ENCODE measurements at regions not wholly inside any gene's neighbourhood (a gene's known extent, or its start where the extent isn't known, plus 50 kb on each side); places are given as distances from the start of the nearest gene placed in this dataset.

DNA sequence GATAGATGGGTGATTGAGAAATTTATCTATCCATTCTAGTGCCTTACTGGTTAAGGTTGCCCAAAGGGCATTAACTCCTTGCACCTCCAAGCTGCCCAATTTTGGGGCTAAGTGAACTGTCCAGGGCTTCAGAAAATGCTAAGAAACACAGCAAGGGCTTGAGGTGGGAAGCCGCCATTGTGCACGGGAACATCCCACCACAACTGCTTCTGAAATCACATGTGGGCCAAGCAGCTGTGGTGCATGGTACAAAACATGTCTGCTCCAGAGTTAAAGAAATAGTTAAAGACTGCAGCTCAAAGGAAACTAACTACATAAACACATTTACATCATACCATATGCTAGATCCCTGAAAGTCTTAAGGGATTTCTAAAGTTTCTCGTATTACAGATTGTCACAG, 144.3 kb upstream of the NDST3 start:
- no CpG with 5 or more reads among the region's 3 CpGs for WGBS (ENCODE audit: insufficient coverage)
- POLR2A ChIA-PET = no interaction called here
- Mint-ChIP-seq H3K4me1 (no peaks in the 10 kb centered on the region), H3K9me3 (peaks cover 0 to 11% (median 0%) of the 10 kb centered on the region in 3 donors), H3K4me3 (no peak overlapping the region), H3K27ac (no peak overlapping the region), H3K27me3 (no peaks in the 10 kb centered on the region), H3K36me3 (no peaks in the 10 kb centered on the region)
- no peak overlapping the region for H3K4me3 ChIP-seq (ENCODE audit: control insufficient read depth in 1 of 2, extremely low read depth in 1 of 2, low read length in 1 of 2)
- CTCF ChIA-PET = no interaction called here
- no peaks in the 10 kb centered on the region for H3K36me3 ChIP-seq (ENCODE audit: control insufficient read depth in 2 of 2, extremely low read depth in 1 of 2, insufficient read depth in 1 of 2, low read length in 1 of 2)
- no peaks in the 10 kb centered on the region for H3K27me3 ChIP-seq (replicated peaks in 1 of 2; ENCODE audit: control insufficient read depth in 2 of 2, extremely low read depth in 1 of 2, insufficient read depth in 2 of 2, low read length in 1 of 2)
- no peak overlapping the region for H3K27ac ChIP-seq (ENCODE audit: low read length)
- H3K4me1 ChIP-seq (ENCODE audit: control insufficient read depth in 1 of 2, extremely low read depth in 1 of 2, insufficient read depth in 2 of 2, low read length in 2 of 2) = no peaks in the 10 kb centered on the region
- ATAC-seq (replicated peaks in 1 of 4) = no peak
- DNase-seq = no peak
- H3K9me3 ChIP-seq = no peaks in the 10 kb centered on the region

DNA sequence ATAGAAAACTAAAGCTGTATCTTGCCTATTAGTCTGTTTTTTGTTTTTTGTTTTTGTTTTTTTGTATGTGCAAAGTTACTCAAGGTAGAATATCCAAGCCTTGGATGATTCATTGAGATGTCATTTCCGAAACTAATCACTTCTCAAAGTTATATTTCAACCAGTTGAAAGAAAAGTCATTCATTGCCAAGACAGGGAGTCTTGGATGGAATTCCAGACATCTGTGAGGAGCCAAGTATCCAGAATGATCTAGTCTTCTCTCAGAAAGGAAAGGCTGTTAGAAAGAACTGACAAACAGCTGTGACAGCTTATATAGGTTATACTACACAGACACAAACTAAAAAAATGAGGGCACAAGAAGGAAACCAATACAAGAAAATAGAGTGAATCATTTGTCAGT, 141.1 kb upstream of the NDST3 start:
- no peak for DNase-seq
- H3K4me1 Mint-ChIP-seq = no peaks in the 10 kb centered on the region
- WGBS (ENCODE audit: insufficient coverage) = no CpG with 5 or more reads among the region's 1 CpG
- Histone ChIP-seq H3K27ac (ENCODE audit: low read length) (no peak overlapping the region), H3K36me3 (ENCODE audit: control insufficient read depth in 2 of 2, extremely low read depth in 1 of 2, insufficient read depth in 1 of 2, low read length in 1 of 2) (no peaks in the 10 kb centered on the region), H3K9me3 (no peaks in the 10 kb centered on the region), H3K4me1 (ENCODE audit: control insufficient read depth in 1 of 2, extremely low read depth in 1 of 2, insufficient read depth in 2 of 2, low read length in 2 of 2) (no peaks in the 10 kb centered on the region), H3K4me3 (ENCODE audit: control insufficient read depth in 1 of 2, extremely low read depth in 1 of 2, low read length in 1 of 2) (no peak overlapping the region), H3K27me3 (replicated peaks in 1 of 2; ENCODE audit: control insufficient read depth in 2 of 2, extremely low read depth in 1 of 2, insufficient read depth in 2 of 2, low read length in 1 of 2) (no peaks in the 10 kb centered on the region)
- H3K36me3 Mint-ChIP-seq = no peaks in the 10 kb centered on the region
- ATAC-seq (replicated peaks in 1 of 4) = no peak
- no peak overlapping the region for H3K4me3 Mint-ChIP-seq
- no peak overlapping the region for H3K27ac Mint-ChIP-seq
- ChIA-PET POLR2A (no interaction called here), CTCF (no interaction called here)
- peaks cover 0 to 11% (median 5%) of the 10 kb centered on the region in 3 donors for H3K9me3 Mint-ChIP-seq
- no peaks in the 10 kb centered on the region for H3K27me3 Mint-ChIP-seq

DNA sequence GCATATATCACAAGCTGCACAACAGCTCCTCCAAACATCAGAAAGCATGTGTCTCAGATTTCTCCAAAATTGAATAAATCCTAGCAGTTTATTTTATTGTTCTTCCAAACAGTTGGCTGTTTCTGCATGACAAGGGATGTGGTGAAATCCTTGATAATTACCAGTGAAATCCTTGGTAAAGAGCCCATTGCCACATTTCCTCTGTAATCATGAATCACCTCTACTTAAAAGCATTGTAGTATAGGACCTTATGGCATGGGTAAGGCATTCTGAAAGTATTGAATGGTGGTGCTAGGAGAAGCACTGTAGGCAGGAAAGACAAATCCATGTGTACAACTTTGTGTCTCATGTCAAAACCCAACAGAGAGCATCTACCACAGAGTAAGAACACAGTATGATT, 135.8 kb upstream of the NDST3 start:
- Mint-ChIP-seq H3K4me3 (no peak overlapping the region), H3K9me3 (peaks cover 0 to 5% (median 5%) of the 10 kb centered on the region in 3 donors), H3K36me3 (no peaks in the 10 kb centered on the region), H3K27me3 (no peaks in the 10 kb centered on the region), H3K4me1 (no peaks in the 10 kb centered on the region), H3K27ac (no peak overlapping the region)
- no peaks in the 10 kb centered on the region for H3K9me3 ChIP-seq
- POLR2A ChIA-PET = no interaction called here
- no peaks in the 10 kb centered on the region for H3K4me1 ChIP-seq (ENCODE audit: control insufficient read depth in 1 of 2, extremely low read depth in 1 of 2, insufficient read depth in 2 of 2, low read length in 2 of 2)
- no peaks in the 10 kb centered on the region for H3K27me3 ChIP-seq (replicated peaks in 1 of 2; ENCODE audit: control insufficient read depth in 2 of 2, extremely low read depth in 1 of 2, insufficient read depth in 2 of 2, low read length in 1 of 2)
- DNase-seq (no peak), ATAC-seq (replicated peaks in 1 of 4) (no peak)
- no peak overlapping the region for H3K27ac ChIP-seq (ENCODE audit: low read length)
- no peaks in the 10 kb centered on the region for H3K36me3 ChIP-seq (ENCODE audit: control insufficient read depth in 2 of 2, extremely low read depth in 1 of 2, insufficient read depth in 1 of 2, low read length in 1 of 2)
- CTCF ChIA-PET = no interaction called here
- H3K4me3 ChIP-seq (ENCODE audit: control insufficient read depth in 1 of 2, extremely low read depth in 1 of 2, low read length in 1 of 2) = no peak overlapping the region

DNA sequence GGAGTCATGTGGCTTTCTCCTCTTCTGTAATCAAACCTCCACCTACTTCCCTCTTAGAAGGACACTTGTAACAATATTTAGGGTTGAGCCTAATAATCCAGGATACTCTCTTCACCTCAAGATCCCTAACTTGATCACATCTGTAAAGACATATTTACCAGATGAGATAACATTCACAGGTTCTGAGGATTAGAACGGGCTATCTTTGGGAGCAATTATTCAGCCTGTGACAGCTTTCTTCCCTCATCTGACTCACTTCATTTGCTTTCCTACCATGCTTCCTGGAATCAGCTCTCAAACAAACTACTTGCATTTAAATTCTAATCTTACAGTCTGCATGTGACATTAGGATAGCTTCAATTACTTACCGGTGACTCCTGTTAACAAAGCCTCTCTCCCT, 133.5 kb upstream of the NDST3 start:
- DNase-seq (no peak), ATAC-seq (replicated peaks in 1 of 4) (no peak)
- ChIA-PET CTCF (no interaction called here), POLR2A (no interaction called here)
- Histone ChIP-seq H3K27ac (ENCODE audit: low read length) (no peak overlapping the region), H3K36me3 (ENCODE audit: control insufficient read depth in 2 of 2, extremely low read depth in 1 of 2, insufficient read depth in 1 of 2, low read length in 1 of 2) (no peaks in the 10 kb centered on the region), H3K9me3 (no peaks in the 10 kb centered on the region), H3K4me3 (ENCODE audit: control insufficient read depth in 1 of 2, extremely low read depth in 1 of 2, low read length in 1 of 2) (no peak overlapping the region), H3K4me1 (ENCODE audit: control insufficient read depth in 1 of 2, extremely low read depth in 1 of 2, insufficient read depth in 2 of 2, low read length in 2 of 2) (no peaks in the 10 kb centered on the region), H3K27me3 (replicated peaks in 1 of 2; ENCODE audit: control insufficient read depth in 2 of 2, extremely low read depth in 1 of 2, insufficient read depth in 2 of 2, low read length in 1 of 2) (no peaks in the 10 kb centered on the region)
- no peak overlapping the region for H3K4me3 Mint-ChIP-seq
- H3K36me3 Mint-ChIP-seq = no peaks in the 10 kb centered on the region
- no peak overlapping the region for H3K27ac Mint-ChIP-seq
- 62% methylated on average over 1 of the region's 2 CpGs for WGBS (ENCODE audit: insufficient coverage)
- H3K9me3 Mint-ChIP-seq = peaks cover 0 to 5% (median 5%) of the 10 kb centered on the region in 3 donors
- H3K4me1 Mint-ChIP-seq = no peaks in the 10 kb centered on the region
- H3K27me3 Mint-ChIP-seq = no peaks in the 10 kb centered on the region

DNA sequence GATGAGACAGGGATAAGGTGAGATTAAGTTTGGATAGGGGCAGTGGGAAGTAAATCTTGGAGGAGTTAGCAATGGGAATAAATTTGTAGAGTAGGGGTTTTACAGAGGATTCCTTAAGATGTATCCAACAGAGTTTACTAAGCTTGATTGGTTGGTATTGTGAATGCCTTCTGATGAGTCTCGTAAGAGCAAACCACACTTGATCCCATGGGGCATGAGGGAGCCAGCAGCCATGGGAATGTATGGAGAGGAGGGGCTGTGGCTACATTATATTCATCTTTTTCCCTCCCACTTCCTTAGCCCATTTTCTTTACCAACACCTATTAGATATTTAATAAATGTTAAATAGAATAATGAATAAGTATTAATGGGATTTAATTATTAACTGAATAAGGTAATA, 126.6 kb upstream of the NDST3 start:
- H3K4me1 Mint-ChIP-seq = no peaks in the 10 kb centered on the region
- no peak for ATAC-seq (replicated peaks in 1 of 4)
- H3K36me3 Mint-ChIP-seq = no peaks in the 10 kb centered on the region
- no peaks in the 10 kb centered on the region for H3K27me3 Mint-ChIP-seq
- H3K9me3 ChIP-seq = no peaks in the 10 kb centered on the region
- H3K4me3 ChIP-seq (ENCODE audit: control insufficient read depth in 1 of 2, extremely low read depth in 1 of 2, low read length in 1 of 2) = no peak overlapping the region
- ChIA-PET CTCF (no interaction called here), POLR2A (no interaction called here)
- H3K36me3 ChIP-seq (ENCODE audit: control insufficient read depth in 2 of 2, extremely low read depth in 1 of 2, insufficient read depth in 1 of 2, low read length in 1 of 2) = no peaks in the 10 kb centered on the region
- no peak overlapping the region for H3K27ac ChIP-seq (ENCODE audit: low read length)
- WGBS (ENCODE audit: insufficient coverage) = no CpG with 5 or more reads among the region's 1 CpG
- H3K27me3 ChIP-seq (replicated peaks in 1 of 2; ENCODE audit: control insufficient read depth in 2 of 2, extremely low read depth in 1 of 2, insufficient read depth in 2 of 2, low read length in 1 of 2) = no peaks in the 10 kb centered on the region
- no peak overlapping the region for H3K27ac Mint-ChIP-seq
- H3K9me3 Mint-ChIP-seq = peaks cover 0 to 5% (median 4%) of the 10 kb centered on the region in 3 donors
- H3K4me1 ChIP-seq (ENCODE audit: control insufficient read depth in 1 of 2, extremely low read depth in 1 of 2, insufficient read depth in 2 of 2, low read length in 2 of 2) = no peaks in the 10 kb centered on the region
- no peak overlapping the region for H3K4me3 Mint-ChIP-seq
- no peak for DNase-seq

DNA sequence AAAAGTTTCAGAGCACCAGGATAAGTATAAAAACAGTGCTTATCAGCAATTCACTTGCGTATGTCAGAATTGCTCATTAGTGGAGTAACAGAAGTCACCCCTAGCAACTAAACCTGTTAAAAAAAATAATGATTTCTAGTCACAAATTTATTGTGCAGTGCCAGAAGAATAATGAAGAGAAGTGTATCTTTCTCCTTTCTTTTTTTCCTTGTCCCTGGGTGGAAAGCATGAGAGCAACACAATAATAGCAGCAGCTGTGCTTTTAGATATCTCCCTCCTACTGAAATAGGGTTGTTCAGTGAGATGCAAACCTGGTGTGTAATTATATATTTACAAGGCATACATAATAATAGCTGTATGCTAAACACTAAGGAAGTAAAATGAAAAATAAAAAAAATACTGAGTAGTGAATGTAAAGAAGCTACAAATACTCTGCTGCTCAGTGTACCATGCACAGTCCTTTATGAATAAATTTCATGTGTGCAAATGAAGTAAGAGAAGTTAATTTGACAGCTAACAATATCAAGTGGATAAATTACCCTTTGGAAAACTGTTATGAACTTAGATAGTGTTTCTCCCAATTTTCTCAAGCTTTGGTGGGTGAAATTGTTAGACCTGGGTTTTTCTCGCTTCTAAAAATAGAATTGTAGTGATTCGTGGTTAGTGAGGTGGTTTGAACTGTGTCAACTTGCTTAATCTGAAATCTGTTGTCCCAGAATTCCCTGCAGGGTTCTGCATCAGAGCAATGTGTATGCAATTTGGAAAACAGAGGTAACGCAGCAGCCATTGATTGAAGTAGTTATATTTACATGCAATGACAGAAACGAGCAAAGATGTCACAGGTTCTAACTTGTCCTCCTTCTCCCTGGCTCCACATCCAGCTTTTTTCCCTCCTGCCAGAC, 125.7 kb upstream of the NDST3 start:
- POLR2A ChIA-PET = no interaction called here
- Histone ChIP-seq H3K36me3 (ENCODE audit: control insufficient read depth in 2 of 2, extremely low read depth in 1 of 2, insufficient read depth in 1 of 2, low read length in 1 of 2) (no peaks in the 10 kb centered on the region), H3K4me3 (ENCODE audit: control insufficient read depth in 1 of 2, extremely low read depth in 1 of 2, low read length in 1 of 2) (no peak overlapping the region), H3K9me3 (no peaks in the 10 kb centered on the region), H3K27me3 (replicated peaks in 1 of 2; ENCODE audit: control insufficient read depth in 2 of 2, extremely low read depth in 1 of 2, insufficient read depth in 2 of 2, low read length in 1 of 2) (no peaks in the 10 kb centered on the region), H3K27ac (ENCODE audit: low read length) (no peak overlapping the region), H3K4me1 (ENCODE audit: control insufficient read depth in 1 of 2, extremely low read depth in 1 of 2, insufficient read depth in 2 of 2, low read length in 2 of 2) (no peaks in the 10 kb centered on the region)
- H3K27me3 Mint-ChIP-seq = no peaks in the 10 kb centered on the region
- H3K27ac Mint-ChIP-seq = no peak overlapping the region
- H3K36me3 Mint-ChIP-seq = no peaks in the 10 kb centered on the region
- no peak overlapping the region for H3K4me3 Mint-ChIP-seq
- CTCF ChIA-PET = no interaction called here
- no peak for ATAC-seq (replicated peaks in 1 of 4)
- H3K9me3 Mint-ChIP-seq = peaks cover 0 to 8% (median 4%) of the 10 kb centered on the region in 3 donors
- H3K4me1 Mint-ChIP-seq = no peaks in the 10 kb centered on the region
- 24% methylated on average over 2 of the region's 5 CpGs for WGBS (ENCODE audit: insufficient coverage)
- DNase-seq = no peak

DNA sequence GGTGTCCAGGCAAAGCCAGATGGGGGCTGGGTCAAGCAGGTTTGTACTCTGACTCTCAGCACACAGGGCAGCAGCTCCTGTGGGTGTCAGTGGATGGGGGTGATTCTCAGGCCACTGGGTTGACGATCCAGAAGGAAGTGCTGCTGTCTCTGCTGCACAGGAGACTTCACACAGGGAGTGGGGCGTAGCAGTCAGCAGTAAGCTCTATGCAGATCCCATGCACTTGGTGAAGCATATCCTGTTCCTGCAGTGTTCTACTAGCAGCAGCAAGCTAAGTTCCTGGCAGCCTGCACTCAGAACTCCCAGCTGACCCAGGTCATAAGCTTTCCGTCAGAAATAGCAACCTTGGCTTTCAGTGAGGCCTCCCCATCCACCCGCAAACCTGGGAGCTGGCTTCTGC, 117.6 kb upstream of the NDST3 start:
- no peaks in the 10 kb centered on the region for H3K4me1 ChIP-seq (ENCODE audit: control insufficient read depth in 1 of 2, extremely low read depth in 1 of 2, insufficient read depth in 2 of 2, low read length in 2 of 2)
- Mint-ChIP-seq H3K4me3 (no peak overlapping the region), H3K4me1 (no peaks in the 10 kb centered on the region), H3K27ac (no peak overlapping the region), H3K27me3 (peaks cover 1 to 3% of the 10 kb centered on the region in 2 donors), H3K36me3 (no peaks in the 10 kb centered on the region), H3K9me3 (peaks cover 4 to 14% (median 5%) of the 10 kb centered on the region in 3 donors)
- no peaks in the 10 kb centered on the region for H3K9me3 ChIP-seq
- no peak for ATAC-seq (replicated peaks in 1 of 4)
- no peak for DNase-seq
- 95% methylated on average over 3 of the region's 4 CpGs for WGBS (ENCODE audit: insufficient coverage)
- no peak overlapping the region for H3K27ac ChIP-seq (ENCODE audit: low read length)
- POLR2A ChIA-PET = no interaction called here
- no peak overlapping the region for H3K4me3 ChIP-seq (ENCODE audit: control insufficient read depth in 1 of 2, extremely low read depth in 1 of 2, low read length in 1 of 2)
- CTCF ChIA-PET = no interaction called here
- H3K27me3 ChIP-seq (replicated peaks in 1 of 2; ENCODE audit: control insufficient read depth in 2 of 2, extremely low read depth in 1 of 2, insufficient read depth in 2 of 2, low read length in 1 of 2) = no peaks in the 10 kb centered on the region
- H3K36me3 ChIP-seq (ENCODE audit: control insufficient read depth in 2 of 2, extremely low read depth in 1 of 2, insufficient read depth in 1 of 2, low read length in 1 of 2) = no peaks in the 10 kb centered on the region

Measured in T-cell (primary cell).